Hematopoietic multipotent progenitor cell treated with erythropoietin and hydrocortisone succinate and interleukin-3 and kit ligand, for 6 days (in vitro differentiated cells): ENCODE measurements at regions not wholly inside any gene's neighbourhood (a gene's known extent, or its start where the extent isn't known, plus 50 kb on each side); places are given as distances from the start of the nearest gene placed in this dataset.

ENCODE experiments used
- DNase-seq: peaks from one replicate; pipeline ENCODE4 v3.0.0-alpha.2; 2015

DNA sequence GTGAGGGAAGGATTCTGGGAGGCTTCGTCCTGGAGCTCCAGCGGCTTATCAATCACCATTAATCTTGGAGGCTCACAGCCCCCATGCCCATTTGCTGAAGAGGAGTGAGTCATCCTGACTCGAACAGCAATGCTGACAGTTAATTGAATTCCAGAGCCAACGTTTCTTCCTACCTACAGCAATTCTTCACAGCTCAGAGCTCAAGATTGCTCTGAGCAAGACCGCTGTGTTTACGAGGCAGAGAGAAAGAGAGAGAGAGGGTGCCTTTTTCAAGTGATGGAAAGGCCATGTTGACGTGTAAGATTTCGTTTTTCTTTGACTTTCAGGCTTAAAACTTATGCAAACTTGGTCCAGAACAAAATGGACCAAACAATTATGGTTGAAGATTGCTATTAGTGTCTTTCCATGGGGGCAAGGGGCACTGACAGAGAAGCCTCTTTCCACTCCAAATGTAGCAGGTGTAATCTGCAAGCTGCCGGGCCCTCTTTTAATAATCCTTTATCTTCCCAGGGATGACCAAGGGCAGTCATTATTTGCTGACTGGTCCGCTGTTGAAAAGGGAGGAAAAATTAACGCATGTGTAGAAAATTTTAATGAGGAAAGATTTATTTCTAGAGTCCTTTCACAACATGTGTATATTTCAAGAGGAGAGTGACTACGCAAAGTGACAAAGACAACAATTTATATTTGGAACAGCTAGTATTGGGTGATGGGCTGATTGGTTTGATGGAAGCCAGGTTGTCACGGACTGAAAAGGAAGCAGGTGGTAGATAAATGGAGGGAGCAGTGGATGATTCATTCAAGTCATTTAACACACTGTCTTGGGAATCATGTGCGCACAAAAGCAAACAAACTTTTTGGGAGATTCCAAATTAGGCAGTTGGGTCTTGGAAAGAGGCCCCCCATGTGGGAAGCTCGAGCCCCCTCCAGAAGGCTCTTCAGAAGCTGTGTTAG, 136.1 kb upstream of the IRF2BP2 start:
- no peak for DNase-seq

DNA sequence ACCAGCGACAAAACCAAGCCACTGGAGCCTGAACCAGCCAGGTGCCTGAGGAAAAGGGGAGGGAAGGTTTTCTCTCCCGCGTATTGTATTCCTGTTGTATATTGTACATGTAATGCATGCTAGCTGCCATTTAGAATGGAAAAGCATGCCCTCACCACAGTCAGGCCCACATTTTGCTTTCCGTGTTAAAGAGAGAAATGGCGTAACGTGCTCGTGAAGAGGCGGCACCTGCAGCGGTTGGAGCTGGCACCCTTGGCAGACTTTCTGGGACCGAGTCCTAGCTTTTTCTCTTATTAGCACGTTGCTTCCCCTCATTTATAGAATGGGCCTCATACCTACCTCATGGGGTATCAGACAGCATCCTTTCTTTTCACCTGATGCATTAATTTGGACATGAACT, 135.3 kb upstream of the IRF2BP2 start:
- DNase-seq = no peak

DNA sequence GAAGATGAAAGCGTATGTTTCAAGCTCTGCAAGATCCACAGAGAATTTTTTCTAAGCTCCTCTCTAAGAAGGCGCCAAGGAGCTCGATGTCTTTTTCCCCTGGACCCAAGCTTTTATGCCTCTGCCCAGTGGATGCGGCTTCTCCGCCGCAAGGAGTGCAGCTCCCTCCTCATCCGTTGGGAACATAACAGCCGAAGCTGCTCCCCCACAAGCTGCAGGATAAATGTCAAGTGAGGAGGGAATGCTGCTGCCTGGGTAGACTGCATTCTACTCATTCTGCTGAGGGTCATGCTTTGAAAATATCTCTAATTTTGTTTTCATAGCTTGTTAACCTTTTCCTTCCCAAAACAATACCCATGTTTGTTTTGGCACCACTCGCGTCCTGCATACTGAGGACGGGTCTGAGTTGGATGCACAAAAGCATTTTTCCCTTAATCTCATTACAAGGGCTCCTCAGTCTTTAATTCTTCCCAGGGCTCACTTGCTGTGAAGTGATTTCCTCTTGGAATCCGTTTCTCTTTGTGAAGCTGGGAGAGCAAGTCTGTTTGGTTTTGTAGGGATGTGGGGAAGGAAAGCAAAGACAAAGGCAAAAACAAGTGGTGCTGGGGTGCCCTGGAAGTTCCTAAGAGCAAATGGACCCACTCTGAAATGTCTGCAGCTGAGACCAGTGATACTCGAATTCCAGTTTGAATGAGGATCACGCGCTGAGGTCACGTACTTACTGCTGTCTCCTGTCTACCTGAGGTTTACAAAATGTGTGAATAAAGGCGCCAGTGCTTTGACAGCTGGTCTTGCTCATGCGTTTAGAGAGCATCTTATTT, 134.0 kb upstream of the IRF2BP2 start:
- DNase-seq = no peak

DNA sequence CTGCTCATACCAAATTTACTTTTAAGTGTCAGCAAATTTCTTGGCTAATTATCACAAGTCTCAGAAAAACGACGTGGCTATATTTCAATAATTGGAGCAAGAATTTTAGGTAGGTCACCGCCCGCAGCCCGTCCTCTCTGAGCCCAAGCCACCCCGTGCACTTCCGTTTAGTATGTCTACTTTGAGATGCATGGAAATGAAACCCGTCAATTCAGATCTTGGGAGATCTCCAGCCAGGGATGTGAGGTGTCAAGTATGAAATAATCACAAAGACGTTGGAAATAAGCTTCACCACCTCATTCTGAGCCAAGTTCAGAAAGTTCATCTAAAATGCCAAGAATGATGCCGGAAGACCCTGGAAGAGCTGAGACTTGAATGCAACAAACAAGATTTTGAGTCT, 132.6 kb upstream of the IRF2BP2 start:
- DNase-seq = no peak

DNA sequence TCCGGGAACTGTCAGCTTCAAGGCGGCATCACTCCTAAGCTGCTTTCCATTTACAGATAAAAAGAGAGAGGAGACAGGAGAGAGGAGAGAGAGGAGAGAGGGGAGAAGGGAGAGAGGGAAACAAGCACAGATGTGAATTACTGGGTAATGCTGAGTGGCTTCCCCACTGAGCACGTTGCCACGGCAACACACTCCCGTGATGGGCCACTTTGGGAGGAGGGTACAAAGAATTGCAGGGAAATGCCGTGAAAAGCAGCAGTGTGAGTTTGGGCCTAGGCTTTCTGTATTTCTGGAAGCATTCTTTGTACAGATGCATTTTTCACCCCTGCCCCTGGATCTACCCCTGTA, 128.0 kb upstream of the IRF2BP2 start:
- no peak for DNase-seq

GRCh38 chr1:234735916-234736315, 125.9 kb upstream of the IRF2BP2 start:
- no peak for DNase-seq

DNA sequence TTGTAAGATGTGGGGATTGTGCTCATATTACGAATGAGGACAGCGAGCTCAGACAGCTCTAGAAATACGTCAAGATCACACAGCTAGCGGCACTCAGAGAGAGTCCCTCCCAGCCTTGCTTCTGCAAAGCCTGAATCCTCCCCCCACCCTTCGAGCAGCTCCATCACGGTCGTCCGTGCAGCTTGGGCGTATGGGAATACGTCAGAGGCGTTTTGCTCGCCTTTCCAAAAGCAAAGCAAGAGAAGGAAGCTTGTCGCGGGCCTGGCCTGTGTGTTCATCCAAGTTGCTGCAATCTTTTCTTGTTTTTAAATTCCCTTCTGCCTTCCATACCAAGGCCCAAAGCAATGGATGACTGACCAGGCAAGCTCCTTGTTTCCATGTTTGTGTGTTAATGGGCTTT, 125.5 kb upstream of the IRF2BP2 start:
- DNase-seq = no peak

- DNase-seq = no peak
Observed at GRCh38 chr1:234734869-234735268, 124.9 kb upstream of the IRF2BP2 start.

DNA sequence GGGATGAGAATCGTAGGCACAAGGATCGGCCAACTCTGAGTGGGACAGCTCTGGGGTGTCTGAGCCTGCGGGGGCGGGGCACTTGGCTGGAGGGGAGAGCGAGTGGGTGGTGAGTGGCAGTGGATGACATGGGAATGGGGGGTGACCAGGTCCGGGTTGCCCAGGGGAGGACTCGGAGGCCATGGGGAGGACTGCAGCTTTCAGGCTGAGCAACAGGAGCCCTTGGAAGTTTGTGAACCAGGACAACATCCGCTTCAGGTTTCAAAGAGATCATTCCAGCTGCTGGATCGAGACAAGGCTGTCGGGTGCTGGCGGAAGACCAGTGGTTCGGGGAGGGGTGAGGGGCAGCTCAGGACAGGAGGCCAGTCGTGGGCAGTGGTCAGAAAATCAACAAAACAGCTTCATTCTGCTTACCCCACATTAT, 124.4 kb upstream of the IRF2BP2 start:
- DNase-seq = no peak

DNA sequence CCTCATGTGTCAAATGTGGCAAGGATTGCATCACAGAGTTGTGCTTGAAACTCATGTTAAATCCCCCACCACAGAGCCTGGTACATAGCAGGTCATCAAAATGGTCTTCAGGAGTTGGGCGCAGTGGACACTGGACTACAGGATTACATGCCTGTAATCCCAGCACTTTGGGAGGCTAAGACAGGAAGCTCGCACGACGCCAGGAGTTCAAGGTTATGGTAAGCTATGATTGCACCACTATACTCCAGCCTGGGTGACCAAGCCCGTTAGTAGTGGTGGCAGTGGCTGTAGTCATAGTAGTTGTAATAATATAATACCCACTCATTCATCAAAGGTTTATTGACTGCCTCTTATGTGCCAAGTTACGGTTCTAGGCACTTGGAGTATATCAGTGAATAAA, 123.4 kb upstream of the IRF2BP2 start:
- DNase-seq = no peak

GRCh38 chr1:234732671-234733390, 122.9 kb upstream of the IRF2BP2 start:
- DNase-seq = no peak

DNA sequence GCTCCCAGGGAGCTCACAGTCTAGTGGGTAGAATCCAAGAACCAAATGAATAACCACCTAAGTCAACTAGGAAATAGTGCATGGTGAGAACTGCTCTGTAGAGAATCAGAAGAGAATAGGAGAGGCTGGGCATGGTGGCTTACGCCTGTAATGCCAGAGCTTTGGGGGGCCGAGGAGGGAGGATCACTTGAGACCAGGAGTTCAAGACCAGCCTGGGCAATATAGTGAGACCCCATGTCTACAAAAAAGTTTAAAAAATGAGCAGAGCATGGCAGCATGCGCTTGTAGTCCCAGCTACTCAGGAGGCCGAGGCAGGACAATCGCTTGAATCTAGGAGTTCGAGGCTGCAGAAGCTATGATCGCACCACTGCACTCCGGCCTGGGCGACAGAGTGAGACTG, 122.3 kb upstream of the IRF2BP2 start:
- DNase-seq = no peak

DNA sequence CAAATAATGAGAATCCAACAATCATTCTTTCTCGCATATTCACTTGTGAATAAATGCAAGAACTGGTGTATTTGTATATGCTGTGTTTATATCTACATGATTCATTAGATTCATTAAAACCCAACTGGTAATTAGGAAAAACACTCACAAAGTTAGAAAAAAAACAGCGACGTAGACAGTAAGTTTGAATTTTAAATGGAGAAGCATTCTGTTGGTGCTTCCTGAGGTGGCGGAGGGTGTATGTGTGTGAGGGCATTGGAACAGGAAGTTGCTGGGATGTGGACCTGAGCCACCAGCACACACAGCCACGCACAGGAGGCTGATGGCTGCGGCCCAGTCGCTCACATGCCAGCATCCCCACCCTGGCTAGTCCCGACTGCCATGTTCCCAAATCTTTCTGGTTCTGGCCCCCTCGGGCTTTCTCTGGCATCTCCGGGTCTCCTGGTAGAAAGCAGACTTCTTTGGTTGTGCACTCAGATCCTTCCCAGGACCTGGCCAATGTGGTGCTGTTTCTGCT, 121.6 kb upstream of the IRF2BP2 start:
- DNase-seq = peak; percentile 37

- DNase-seq = peak; percentile 79
Observed at GRCh38 chr1:234730770-234731568, 121.0 kb upstream of the IRF2BP2 start.

DNA sequence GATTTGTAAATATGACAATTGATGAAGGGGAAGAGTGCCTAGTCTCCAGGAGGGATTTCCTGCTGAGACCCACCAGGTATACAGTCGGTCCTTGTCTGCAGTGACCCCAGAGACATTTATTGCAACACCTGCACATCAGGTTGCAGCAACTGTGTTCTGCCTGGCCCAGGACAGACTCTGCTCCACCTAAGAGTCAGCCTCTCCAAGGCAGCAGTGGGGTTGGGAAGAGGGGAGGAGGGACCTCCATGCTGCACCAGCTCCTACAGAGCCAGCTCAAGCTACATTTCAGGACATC, 120.4 kb upstream of the IRF2BP2 start:
- no peak for DNase-seq

DNA sequence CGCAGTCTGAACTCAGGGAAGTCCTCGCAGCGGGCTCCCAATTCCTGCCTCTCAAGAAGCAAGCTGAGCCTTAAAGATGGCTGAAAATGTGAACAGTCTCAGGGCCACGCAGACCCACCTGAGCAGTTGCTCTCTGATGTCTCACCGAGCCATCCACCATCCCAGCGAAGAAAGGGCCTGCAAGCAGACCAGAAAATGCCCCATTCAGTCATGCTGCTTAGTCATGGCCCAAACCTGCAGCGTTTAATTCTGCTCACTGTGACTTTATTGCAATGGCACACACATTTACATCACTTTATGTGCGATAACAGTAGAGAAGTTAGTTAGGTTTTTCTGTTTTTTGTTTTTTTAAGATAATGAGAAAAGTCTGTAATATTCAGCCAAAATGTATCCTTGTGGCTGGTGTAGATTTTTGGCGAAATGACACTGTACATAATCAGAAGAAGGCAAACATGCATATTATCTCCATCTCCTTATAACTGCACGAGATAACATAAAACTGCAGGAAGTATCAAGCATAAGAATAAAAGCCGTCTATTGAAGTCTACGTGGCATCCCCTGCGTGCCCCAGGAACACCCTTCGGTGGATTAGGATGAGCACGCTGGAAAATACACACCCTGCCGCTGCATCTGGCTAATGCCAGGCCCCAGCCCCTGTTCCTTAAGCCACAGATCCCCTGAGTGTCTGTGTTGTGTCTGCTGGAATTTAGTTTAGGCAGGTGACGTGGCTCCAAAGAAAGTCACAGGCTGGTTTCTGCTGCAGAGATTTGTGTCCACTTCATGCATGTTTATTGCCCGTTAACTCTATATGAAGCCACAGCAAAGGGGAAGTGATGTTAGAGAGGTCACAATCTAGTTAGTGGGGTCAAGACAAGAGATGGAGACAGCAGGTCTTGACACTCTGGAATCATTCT, 119.8 kb upstream of the IRF2BP2 start:
- peak; percentile 70 for DNase-seq

- DNase-seq = no peak
Observed at GRCh38 chr1:234728740-234729139, 118.8 kb upstream of the IRF2BP2 start.

GRCh38 chr1:234727018-234727940, 117.3 kb upstream of the IRF2BP2 start:
- DNase-seq = no peak

DNA sequence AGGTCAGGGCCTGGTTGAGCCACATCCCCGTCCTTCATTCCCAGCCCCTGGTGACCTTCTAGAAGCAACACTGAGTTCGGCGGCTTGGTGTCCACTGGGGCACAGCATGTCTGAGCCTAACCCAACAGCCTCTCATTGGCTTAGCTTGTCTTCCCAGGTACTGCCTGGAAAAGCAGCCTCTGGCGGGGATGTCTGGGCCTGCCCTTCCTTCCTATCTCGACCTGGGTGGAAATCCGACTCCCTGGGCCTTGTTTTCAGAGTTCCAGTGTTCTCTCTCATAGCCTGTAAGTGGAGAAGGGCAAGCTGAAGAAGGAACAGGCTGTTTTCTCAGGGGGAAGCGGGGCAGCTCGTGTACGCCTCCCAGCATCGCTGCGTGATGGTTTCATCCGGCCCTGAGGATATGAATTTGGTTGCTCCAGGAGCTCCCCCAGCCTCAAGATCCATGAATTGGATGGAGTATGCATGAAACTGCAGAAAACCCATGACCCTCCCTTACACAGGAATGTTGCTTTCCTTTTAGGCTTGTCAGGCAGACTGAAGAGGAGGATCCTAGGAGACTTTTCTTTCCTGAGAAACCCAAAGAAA, 116.5 kb upstream of the IRF2BP2 start:
- no peak for DNase-seq
